SU-DHL-6 (cell line): ENCODE measurements at regions not wholly inside any gene's neighbourhood (a gene's known extent, or its start where the extent isn't known, plus 50 kb on each side); places are given as distances from the start of the nearest gene placed in this dataset.
A peak's percentile ranks its signal among the peaks of the same experiment; 100 is the strongest.

ENCODE experiments used
- H2AFZ ChIP-seq: fragments of 200-600 bp; sonication (generic); 2 replicates; pipeline ENCODE4 v1.6.1; 2014; ENCODE audit warnings: low read depth, mild to moderate bottlenecking, moderate library complexity, mixed read lengths, antibody characterized with exemption, low read length; ENCODE audit not compliant: severe bottlenecking
- H3F3A ChIP-seq: fragments of 200-600 bp; shearing (Covaris generic); 2 replicates; pipeline ENCODE4 v1.6.0; 2016; ENCODE audit warnings: antibody characterized with exemption, mild to moderate bottlenecking; ENCODE audit not compliant: insufficient read depth
- H3K27ac ChIP-seq: fragments of 200-600 bp; sonication (generic); 2 replicates; pipeline ENCODE4 v1.5.1; 2016; ENCODE audit warnings: low read depth, mild to moderate bottlenecking, low read length, moderate library complexity, mixed read lengths
- H3K27me3 ChIP-seq: fragments of 200-600 bp; sonication (generic), shearing (Covaris generic); 2 replicates; pipeline ENCODE4 v1.6.0; 2014; ENCODE audit warnings: mild to moderate bottlenecking, low read length
- H3K36me3 ChIP-seq: fragments of 200-600 bp; sonication (generic); 2 replicates; pipeline ENCODE4 v1.6.1; 2014; ENCODE audit warnings: mild to moderate bottlenecking, low read length, mixed read lengths
- H3K4me2 ChIP-seq: fragments of 300-600, 200-600 bp; shearing (Covaris generic), sonication (generic); 2 replicates; pipeline ENCODE4 v1.6.0; 2014; ENCODE audit warnings: low read length, low read depth, mild to moderate bottlenecking; ENCODE audit not compliant: poor library complexity, severe bottlenecking
- H3K4me3 ChIP-seq: fragments of 200-600 bp; sonication (generic); 2 replicates; pipeline ENCODE4 v1.5.1; 2014; ENCODE audit warnings: antibody characterized with exemption, low read length, mild to moderate bottlenecking, mixed read lengths; ENCODE audit not compliant: insufficient read depth, poor library complexity, severe bottlenecking
- H3K79me2 ChIP-seq: fragments of 200-600 bp; sonication (generic); 2 replicates; pipeline ENCODE4 v1.6.1; 2014; ENCODE audit warnings: mild to moderate bottlenecking, low read length, moderate library complexity; ENCODE audit not compliant: insufficient read depth
- H3K9ac ChIP-seq: fragments of 200-600 bp; sonication (generic); 2 replicates; pipeline ENCODE4 v1.7.0; 2014; ENCODE audit warnings: mild to moderate bottlenecking, low read length
- H3K9me2 ChIP-seq: fragments of 200-600 bp; sonication (generic); replicated peaks from 2 replicates; pipeline ENCODE4 v1.6.1; 2014; ENCODE audit warnings: low read length; ENCODE audit not compliant: insufficient read depth
- H3K9me3 ChIP-seq: fragments of 200-600 bp; sonication (generic); 2 replicates; pipeline ENCODE4 v1.6.1; 2014; ENCODE audit warnings: low read length, mixed read lengths; ENCODE audit not compliant: insufficient read depth
- H4K20me1 ChIP-seq: fragments of 200-600 bp; sonication (generic); 2 replicates; pipeline ENCODE4 v1.6.1; 2014; ENCODE audit warnings: low read depth, mild to moderate bottlenecking, antibody characterized with exemption, low read length, moderate library complexity, mixed read lengths
- EZH2phosphoT487 ChIP-seq: fragments of 200-600 bp; sonication (generic), shearing (Covaris generic); conservative IDR thresholded peaks from 2 replicates; pipeline ENCODE4 v1.6.1; 2018; ENCODE audit warnings: mild to moderate bottlenecking, antibody characterized with exemption, low read length, moderate library complexity, mixed read lengths
- TF ChIP-seq, protein P1 (sequence below): fragments of 200-600 bp; sonication (generic); IDR thresholded peaks from one replicate; pipeline ENCODE4 v1.5.1; 2017; ENCODE audit warnings: antibody characterized with exemption, mild to moderate bottlenecking, low read length, moderate library complexity; ENCODE audit not compliant: insufficient read depth, poor library complexity, severe bottlenecking

DNA sequence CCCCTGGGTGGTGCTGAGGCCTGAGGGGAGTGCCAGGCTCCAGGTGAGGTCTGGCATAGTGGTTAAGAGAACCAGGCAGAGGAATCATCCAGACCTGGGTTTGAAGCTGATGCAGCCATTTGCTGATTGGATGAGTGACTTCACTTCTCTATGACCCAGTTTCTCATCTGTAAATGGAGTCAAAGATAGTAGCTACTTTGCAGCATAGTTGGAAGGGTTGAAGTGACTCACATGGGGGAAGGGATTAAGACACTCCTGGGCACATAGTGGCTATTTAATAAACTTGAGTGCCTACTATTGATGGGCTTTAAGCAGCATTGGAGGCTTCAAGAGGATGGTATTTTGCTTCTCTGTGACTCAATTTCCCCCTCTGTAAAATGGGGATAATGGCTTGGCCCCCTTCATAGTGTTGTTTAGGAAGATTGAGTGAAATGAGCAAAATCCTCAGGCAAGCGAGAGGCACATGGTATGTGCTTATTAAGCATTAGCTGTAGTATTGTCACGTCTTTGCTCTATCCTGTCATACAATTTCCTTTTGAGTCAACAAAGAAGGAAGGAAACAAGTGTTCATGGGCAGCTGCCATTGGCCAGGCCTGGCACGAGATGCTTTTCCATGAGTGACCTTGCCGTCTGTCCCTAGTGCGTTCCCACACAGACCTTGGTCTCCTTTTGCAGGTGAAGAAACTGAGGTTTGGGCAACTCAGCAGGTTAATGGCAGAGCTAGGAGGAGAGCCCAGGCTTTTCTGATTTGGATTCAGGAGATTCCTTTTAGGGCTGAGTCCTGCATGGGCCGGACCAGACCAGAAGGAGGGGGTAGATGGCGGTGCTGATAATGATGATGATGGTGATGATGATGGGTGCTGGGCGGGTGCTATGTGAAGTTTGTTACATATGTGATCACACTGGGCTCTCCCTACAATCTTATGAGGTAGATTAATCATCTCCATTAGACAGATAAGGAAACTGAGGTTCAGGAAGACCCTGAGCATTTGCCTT lies 131.1 kb upstream of the WNT4 start:
- H3K4me2 ChIP-seq, result no peak overlapping the region
- no peaks in the 10 kb centered on the region for H3K36me3 ChIP-seq
- no peaks in the 10 kb centered on the region for H3K79me2 ChIP-seq
- H3K9me2 ChIP-seq, result no peaks in the 10 kb centered on the region
- no peak overlapping the region for H3K27ac ChIP-seq
- H4K20me1 ChIP-seq, result no peaks in the 10 kb centered on the region
- no peaks in the 10 kb centered on the region for H3K9me3 ChIP-seq
- H3K4me3 ChIP-seq, result no peak overlapping the region
- H2AFZ ChIP-seq, result no peak overlapping the region
- no peaks in the 10 kb centered on the region for H3K27me3 ChIP-seq
- H3K9ac ChIP-seq, result no peak overlapping the region
- TF ChIP-seq, protein P1, sequence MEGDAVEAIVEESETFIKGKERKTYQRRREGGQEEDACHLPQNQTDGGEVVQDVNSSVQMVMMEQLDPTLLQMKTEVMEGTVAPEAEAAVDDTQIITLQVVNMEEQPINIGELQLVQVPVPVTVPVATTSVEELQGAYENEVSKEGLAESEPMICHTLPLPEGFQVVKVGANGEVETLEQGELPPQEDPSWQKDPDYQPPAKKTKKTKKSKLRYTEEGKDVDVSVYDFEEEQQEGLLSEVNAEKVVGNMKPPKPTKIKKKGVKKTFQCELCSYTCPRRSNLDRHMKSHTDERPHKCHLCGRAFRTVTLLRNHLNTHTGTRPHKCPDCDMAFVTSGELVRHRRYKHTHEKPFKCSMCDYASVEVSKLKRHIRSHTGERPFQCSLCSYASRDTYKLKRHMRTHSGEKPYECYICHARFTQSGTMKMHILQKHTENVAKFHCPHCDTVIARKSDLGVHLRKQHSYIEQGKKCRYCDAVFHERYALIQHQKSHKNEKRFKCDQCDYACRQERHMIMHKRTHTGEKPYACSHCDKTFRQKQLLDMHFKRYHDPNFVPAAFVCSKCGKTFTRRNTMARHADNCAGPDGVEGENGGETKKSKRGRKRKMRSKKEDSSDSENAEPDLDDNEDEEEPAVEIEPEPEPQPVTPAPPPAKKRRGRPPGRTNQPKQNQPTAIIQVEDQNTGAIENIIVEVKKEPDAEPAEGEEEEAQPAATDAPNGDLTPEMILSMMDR, result no peak
- TF ChIP-seq EZH2phosphoT487, result no peak
- H3F3A ChIP-seq, result no peaks in the 10 kb centered on the region

- no peaks in the 10 kb centered on the region for H3K9me2 ChIP-seq
- no peaks in the 10 kb centered on the region for H4K20me1 ChIP-seq
- TF ChIP-seq, protein P1, result no peak
- no peak for TF ChIP-seq EZH2phosphoT487
- H3K9ac ChIP-seq, result no peak overlapping the region
- H3K9me3 ChIP-seq, result no peaks in the 10 kb centered on the region
- H2AFZ ChIP-seq, result no peak overlapping the region
- H3K27me3 ChIP-seq, result no peaks in the 10 kb centered on the region
- H3K79me2 ChIP-seq, result no peaks in the 10 kb centered on the region
- H3K27ac ChIP-seq, result no peak overlapping the region
- no peak overlapping the region for H3K4me2 ChIP-seq
- H3F3A ChIP-seq, result no peaks in the 10 kb centered on the region
- H3K4me3 ChIP-seq, result no peak overlapping the region
- H3K36me3 ChIP-seq, result no peaks in the 10 kb centered on the region
Measured at GRCh38 chr1:22275167-22275566, 132.3 kb upstream of the WNT4 start.

DNA sequence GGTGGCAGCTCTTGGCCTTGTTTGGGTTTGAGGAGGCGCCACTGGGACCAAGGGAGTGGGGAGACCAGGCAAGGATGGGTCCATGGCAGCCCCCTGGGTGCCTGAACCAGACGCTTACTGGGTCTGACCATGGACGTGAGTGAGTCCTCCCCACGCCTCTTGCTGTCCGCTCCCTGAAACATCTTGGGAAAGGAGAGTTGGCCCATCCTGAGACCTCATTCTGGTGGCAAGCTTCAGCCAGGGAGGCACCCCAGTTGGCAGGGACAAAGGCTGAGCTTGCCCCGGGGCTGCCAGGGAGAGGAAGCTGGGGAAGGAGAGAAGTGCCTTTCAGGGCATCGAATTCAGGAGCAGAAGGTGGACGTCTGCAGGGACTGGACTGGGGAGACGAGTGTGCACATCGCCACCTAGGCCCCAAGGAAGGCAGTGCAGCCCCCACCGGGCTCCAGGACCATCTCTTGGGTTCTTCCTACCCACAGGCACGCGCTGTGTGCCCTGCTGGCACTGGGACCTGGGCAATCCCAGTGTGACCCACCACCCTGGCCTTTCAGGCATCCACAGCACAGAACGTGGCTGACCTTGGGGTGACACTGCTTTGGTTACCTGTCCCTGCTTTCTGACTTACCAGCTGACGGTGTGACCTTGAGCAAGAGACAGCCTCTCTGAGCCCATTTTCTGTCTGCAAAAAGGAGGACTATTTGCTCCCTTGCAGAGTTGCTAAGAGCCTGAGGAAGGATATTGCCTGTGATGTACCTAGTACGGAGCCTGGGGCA lies 132.9 kb upstream of the WNT4 start:
- Histone ChIP-seq H2AFZ (no peak overlapping the region), H3K4me3 (no peak overlapping the region), H3K79me2 (no peaks in the 10 kb centered on the region), H3K36me3 (no peaks in the 10 kb centered on the region), H3F3A (no peaks in the 10 kb centered on the region), H3K9ac (no peak overlapping the region), H3K9me2 (no peaks in the 10 kb centered on the region), H3K27me3 (no peaks in the 10 kb centered on the region), H3K9me3 (no peaks in the 10 kb centered on the region), H3K27ac (no peak overlapping the region), H4K20me1 (no peaks in the 10 kb centered on the region), H3K4me2 (no peak overlapping the region)
- no peak for TF ChIP-seq EZH2phosphoT487
- TF ChIP-seq, protein P1, result peak; percentile 49
